Transverse colon (tissue), 4 donors: ENCODE measurements at regions not wholly inside any gene's neighbourhood (a gene's known extent, or its start where the extent isn't known, plus 50 kb on each side); places are given as distances from the start of the nearest gene placed in this dataset.

Experiments
- DNase-seq: peaks from one replicate; pipeline ENCODE4 v3.0.0-alpha.2; 2019
- H3K27ac ChIP-seq, 4 donors: fragments of 200-600 bp; sonication (generic); 2 replicates each; pipeline ENCODE4 v1.5.1; 2016 to 2018; ENCODE audit warnings: inconsistent platforms in 4 of 4
- H3K27me3 ChIP-seq: fragments of 200-600 bp; sonication (generic); 2 replicates; pipeline ENCODE4 v1.5.1; 2017; ENCODE audit warnings: inconsistent platforms
- H3K36me3 ChIP-seq, 4 donors: fragments of 200-600 bp; sonication (generic); 2 replicates each; pipeline ENCODE4 v1.5.1; 2017 to 2019; ENCODE audit warnings: inconsistent platforms in 4 of 4
- H3K4me1 ChIP-seq, 4 donors: fragments of 200-600 bp; sonication (generic); 2 replicates each; pipeline ENCODE4 v1.5.1; 2017 to 2020; ENCODE audit warnings: inconsistent platforms in 4 of 4
- H3K4me3 ChIP-seq, 4 donors: fragments of 200-600 bp; sonication (generic); 1 replicate in 1 of 4; 2 replicates in 3 of 4; pipeline versions ENCODE4 v1.5.1 to v1.6.1; 2017 to 2019; ENCODE audit warnings: inconsistent platforms in 4 of 4
- H3K9me3 ChIP-seq, 2 donors: fragments of 200-600 bp; sonication (generic); 2 replicates each; pipeline ENCODE4 v1.5.1; 2017 to 2019; ENCODE audit warnings: inconsistent platforms in 2 of 2
- EP300 ChIP-seq: sonication (generic); formaldehyde crosslinking; IDR thresholded peaks from one replicate; pipeline ENCODE4 v1.6.1; 2017; ENCODE audit warnings: antibody characterized with exemption, low read depth
- POLR2A ChIP-seq: fragments of 450-650 bp; IDR thresholded peaks from one replicate; pipeline ENCODE4 v1.6.1; 2016; ENCODE audit warnings: antibody characterized with exemption, mild to moderate bottlenecking, moderate library complexity
- POLR2AphosphoS5 ChIP-seq, 3 donors: sonication (generic); formaldehyde crosslinking; IDR thresholded peaks; one replicate each; pipeline ENCODE4 v1.6.1; 2016; ENCODE audit warnings: antibody characterized with exemption in 3 of 3
- WGBS, 2 donors: methylation state at CpG; one replicate each; pipeline ENCODE4 v1.1.5; 2018; ENCODE audit warnings: low coverage in 1 of 2; 5-methylcytosine and 5-hydroxymethylcytosine counted together
- in situ Hi-C, 4 donors: fragments of 200-750 bp; cut with MboI; loops; one replicate each; pipeline versions ENCODE4 v1.15.0 to v1.15.1; 2017; ENCODE audit warnings: low sequenced_read_pairs in 3 of 4, low pct_ligation_motif_present in 1 of 4, low pct_unique_long_range_greater_than_20kb in 1 of 4
- intact Hi-C: fragments of 100-400 bp; cut with DNase I; formaldehyde crosslinking; loops from one replicate; pipeline ENCODE4 v1.15.1; 2023; ENCODE audit warnings: low total_unique reads
- TF ChIP-seq, protein P1 (sequence below), 5 experiments: fragments of 200-600 bp in 3 of 5; fragments of 450-650 bp in 2 of 5; sonication (generic) in 3 of 5; IDR thresholded peaks; 1 replicate in 2 of 5; 2 replicates in 3 of 5; pipeline ENCODE4 v1.5.1; 2016 to 2017; ENCODE audit warnings: antibody characterized with exemption in 5 of 5, inconsistent platforms in 3 of 5, mild to moderate bottlenecking in 2 of 5, moderate library complexity in 1 of 5

DNA sequence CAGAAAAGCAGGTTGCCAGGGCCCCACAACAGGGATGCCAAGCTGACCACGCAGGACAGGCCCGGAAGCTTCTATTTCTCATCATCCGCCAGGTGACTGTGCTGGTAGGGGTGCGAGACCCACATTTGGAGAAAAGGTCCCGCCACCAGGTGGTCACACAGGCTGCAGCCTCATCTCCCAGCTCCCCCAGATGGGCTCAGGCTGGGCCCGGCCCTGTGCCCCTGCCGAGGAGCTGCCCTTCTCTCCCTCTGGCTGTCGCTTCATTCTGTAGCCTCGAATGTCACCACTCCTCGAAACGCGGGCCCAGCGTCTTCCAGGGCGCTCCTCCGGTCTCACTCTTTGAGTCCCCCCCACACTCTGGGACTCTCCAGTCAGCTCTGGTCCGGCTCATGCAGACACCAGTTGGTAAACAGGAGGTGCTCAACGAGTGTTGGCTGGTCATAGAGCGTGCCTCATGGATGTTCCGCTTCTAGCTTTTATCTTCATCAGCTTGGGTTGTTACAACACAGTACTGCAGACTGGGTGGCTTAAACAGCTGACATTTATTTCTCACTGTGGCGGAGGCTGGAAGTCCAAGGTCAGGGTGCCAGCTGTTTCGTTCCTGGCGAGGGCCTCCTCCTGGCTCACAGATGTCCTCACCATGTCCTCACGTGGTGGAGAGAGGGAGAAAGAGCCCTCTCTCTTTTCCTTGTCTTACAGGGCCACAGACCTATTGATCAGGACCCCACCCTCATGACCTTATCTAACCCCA is 87.1 kb downstream of the TEX29 start:
- TF ChIP-seq EP300 (no peak), POLR2AphosphoS5 (IDR thresholded peaks at IDR 0.05) (no peak), POLR2A (no peak)
- TF ChIP-seq, protein P1, sequence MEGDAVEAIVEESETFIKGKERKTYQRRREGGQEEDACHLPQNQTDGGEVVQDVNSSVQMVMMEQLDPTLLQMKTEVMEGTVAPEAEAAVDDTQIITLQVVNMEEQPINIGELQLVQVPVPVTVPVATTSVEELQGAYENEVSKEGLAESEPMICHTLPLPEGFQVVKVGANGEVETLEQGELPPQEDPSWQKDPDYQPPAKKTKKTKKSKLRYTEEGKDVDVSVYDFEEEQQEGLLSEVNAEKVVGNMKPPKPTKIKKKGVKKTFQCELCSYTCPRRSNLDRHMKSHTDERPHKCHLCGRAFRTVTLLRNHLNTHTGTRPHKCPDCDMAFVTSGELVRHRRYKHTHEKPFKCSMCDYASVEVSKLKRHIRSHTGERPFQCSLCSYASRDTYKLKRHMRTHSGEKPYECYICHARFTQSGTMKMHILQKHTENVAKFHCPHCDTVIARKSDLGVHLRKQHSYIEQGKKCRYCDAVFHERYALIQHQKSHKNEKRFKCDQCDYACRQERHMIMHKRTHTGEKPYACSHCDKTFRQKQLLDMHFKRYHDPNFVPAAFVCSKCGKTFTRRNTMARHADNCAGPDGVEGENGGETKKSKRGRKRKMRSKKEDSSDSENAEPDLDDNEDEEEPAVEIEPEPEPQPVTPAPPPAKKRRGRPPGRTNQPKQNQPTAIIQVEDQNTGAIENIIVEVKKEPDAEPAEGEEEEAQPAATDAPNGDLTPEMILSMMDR (IDR thresholded peaks at IDR 0.05) = no peak
- Histone ChIP-seq H3K27me3 (peaks cover 47% of the 10 kb centered on the region), H3K36me3 (no peaks in the 10 kb centered on the region), H3K27ac (no peak overlapping the region), H3K4me3 (no peak overlapping the region), H3K9me3 (no peaks in the 10 kb centered on the region), H3K4me1 (peaks cover 0 to 19% (median 11%) of the 10 kb centered on the region in 4 donors)
- 86% methylated on average over 23 of the region's 23 CpGs; no CpG with 5 or more reads in 1 of the 2 donors for WGBS, 2 donors
- intact Hi-C loops (no loop called here), in situ Hi-C loops (no loop called here)
- DNase-seq = no peak

DNA sequence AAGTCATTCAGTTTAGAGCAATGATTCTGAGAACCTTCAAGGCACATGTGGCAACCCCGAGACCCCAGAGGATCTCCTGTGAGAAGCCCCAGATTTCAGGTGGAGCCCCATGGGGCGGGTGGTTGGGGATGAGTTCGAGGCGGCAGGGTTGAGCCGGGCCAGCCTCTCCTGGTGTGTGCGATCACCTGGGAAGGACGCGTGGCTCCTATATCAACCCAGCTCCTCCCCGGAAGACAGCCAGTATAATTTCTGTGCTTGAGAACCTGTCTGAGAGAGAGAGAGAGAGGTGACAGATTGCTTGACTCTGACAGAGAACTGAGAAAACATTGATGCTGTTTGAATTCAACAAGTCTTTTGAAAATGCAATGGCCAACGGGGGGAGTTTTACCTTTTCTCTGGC is 89.0 kb downstream of the TEX29 start:
- intact Hi-C loops (no loop called here), in situ Hi-C loops (no loop called here)
- H3K4me1 ChIP-seq = peaks cover 0 to 19% (median 11%) of the 10 kb centered on the region in 4 donors
- no peaks in the 10 kb centered on the region for H3K9me3 ChIP-seq
- H3K27ac ChIP-seq = no peak overlapping the region
- DNase-seq = no peak
- peaks cover 66% of the 10 kb centered on the region for H3K27me3 ChIP-seq
- H3K36me3 ChIP-seq = no peaks in the 10 kb centered on the region
- TF ChIP-seq, protein P1 (IDR thresholded peaks at IDR 0.05) = no peak
- TF ChIP-seq POLR2A (no peak), EP300 (no peak), POLR2AphosphoS5 (IDR thresholded peaks at IDR 0.05) (no peak)
- no peak overlapping the region for H3K4me3 ChIP-seq
- whole genome bisulfite sequencing, 2 donors = 0 to 59% methylated on average over 1 to 10 of the region's 10 CpGs

DNA sequence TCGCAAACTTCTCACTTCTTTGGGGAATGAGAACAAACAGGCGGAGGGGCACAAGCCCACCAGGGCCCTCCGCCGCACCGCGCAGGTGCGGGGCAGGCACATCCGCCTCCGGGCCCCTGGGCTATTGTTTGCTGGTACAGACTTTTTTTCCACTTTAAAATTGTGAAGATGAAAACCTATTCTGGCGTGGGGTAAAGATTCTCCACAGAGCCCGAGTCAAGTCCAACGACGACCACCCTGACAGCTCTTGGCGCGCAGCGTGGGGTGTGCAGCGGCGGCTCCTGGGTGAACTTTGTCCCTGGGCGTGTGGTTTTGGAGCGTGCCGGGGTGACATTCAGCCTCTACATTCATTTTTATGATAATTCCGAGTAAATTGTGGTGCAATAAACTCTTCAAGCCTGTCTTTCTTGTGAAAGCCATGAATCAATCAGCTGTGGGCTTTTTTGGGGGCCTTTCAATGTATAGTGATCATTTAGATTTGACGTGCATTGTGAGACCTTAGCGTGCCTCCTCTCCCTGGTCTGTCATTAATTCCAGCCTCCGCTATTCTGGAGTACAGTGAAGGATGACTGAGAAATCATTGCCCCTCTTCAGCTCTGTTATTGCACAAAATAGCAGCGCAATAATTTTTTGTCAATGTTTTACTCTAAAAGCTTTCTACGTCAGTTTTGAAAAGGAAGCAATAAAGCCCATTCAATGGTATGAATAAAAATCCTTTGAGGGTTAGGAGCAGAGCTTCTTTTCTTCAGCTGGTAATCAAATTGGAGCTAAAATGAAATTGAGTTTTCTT is 90.0 kb downstream of the TEX29 start:
- WGBS, 2 donors = 42 to 55% methylated on average over 6 to 27 of the region's 27 CpGs
- intact Hi-C loops (no loop called here), in situ Hi-C loops (no loop called here)
- no peaks in the 10 kb centered on the region for H3K36me3 ChIP-seq
- peak; percentile 14 for DNase-seq
- H3K9me3 ChIP-seq = no peaks in the 10 kb centered on the region
- H3K27me3 ChIP-seq = peaks cover 75% of the 10 kb centered on the region
- H3K4me1 ChIP-seq = peaks cover 0 to 19% (median 11%) of the 10 kb centered on the region in 4 donors
- no peak overlapping the region for H3K27ac ChIP-seq
- TF ChIP-seq POLR2A = no peak
- no peak for TF ChIP-seq POLR2AphosphoS5 (IDR thresholded peaks at IDR 0.05)
- TF ChIP-seq, protein P1 (IDR thresholded peaks at IDR 0.05) = no peak
- TF ChIP-seq EP300 = no peak
- no peak overlapping the region for H3K4me3 ChIP-seq

DNA sequence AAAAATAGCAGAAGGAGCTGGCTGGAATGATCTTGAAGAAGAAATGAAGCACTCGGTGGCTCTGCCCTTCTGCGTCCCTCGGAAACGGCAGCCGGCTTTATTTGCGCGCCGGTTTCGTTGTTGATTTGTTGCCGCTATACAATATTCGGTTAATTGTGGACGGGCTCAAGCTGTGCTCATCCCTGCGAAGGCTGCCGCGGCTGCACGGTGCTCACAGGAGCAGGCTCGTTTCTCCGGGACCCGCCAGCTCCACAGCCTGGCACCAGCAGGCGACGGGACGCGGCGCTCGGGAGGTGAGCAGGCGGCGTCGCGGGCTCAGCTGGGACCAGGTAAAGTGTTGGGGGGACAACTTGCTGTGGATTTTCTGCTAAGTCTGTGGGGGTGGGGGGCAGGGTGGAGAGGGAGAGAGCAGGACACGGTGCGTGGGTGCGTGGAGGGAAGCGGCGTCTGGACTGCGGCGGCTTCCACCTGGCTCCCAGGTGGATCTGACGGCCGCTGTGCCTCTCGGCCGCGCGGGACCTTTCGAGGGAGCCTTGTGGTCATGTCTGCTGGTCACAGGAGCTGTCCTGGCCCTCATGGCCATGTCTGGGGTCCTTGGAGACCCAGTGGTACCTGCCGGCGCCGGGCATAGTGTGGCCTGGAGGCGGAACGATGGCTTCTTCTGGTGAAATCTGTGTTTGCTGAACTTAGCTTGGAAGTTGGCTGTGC is 90.9 kb downstream of the TEX29 start:
- H3K9me3 ChIP-seq = no peaks in the 10 kb centered on the region
- TF ChIP-seq POLR2A (no peak), EP300 (no peak), POLR2AphosphoS5 (IDR thresholded peaks at IDR 0.05) (no peak)
- TF ChIP-seq, protein P1 (IDR thresholded peaks at IDR 0.05) = no peak
- H3K27me3 ChIP-seq = peaks cover 67% of the 10 kb centered on the region
- WGBS, 2 donors = 52% methylated on average over 48 of the region's 48 CpGs; no CpG with 5 or more reads in 1 of the 2 donors
- no peak for DNase-seq
- intact Hi-C loops (no loop called here), in situ Hi-C loops (no loop called here)
- no peak overlapping the region for H3K27ac ChIP-seq
- H3K4me1 ChIP-seq = peaks cover 0 to 19% (median 11%) of the 10 kb centered on the region in 4 donors
- H3K36me3 ChIP-seq = no peaks in the 10 kb centered on the region
- no peak overlapping the region for H3K4me3 ChIP-seq
